Spleen (tissue), 3 donors: ENCODE measurements at regions not wholly inside any gene's neighbourhood (a gene's known extent, or its start where the extent isn't known, plus 50 kb on each side); places are given as distances from the start of the nearest gene placed in this dataset.

ENCODE experiments used
- POLR2A ChIP-seq, 3 donors: fragments of 450-650 bp; IDR thresholded peaks; one replicate each; pipeline ENCODE4 v1.5.1; 2017; ENCODE audit warnings: antibody characterized with exemption in 3 of 3, mild to moderate bottlenecking in 1 of 3
- POLR2AphosphoS5 ChIP-seq, 3 donors: sonication (generic); formaldehyde crosslinking; IDR thresholded peaks; one replicate each; pipeline ENCODE4 v1.5.1; 2017; ENCODE audit warnings: antibody characterized with exemption in 3 of 3

- TF ChIP-seq POLR2AphosphoS5 (IDR thresholded peaks at IDR 0.05): no peak
- no peak for TF ChIP-seq POLR2A (IDR thresholded peaks at IDR 0.05)
Measured at GRCh38 chrX:112520124-112520523, 159.6 kb downstream of the LHFPL1 start.
